ENCODE measurements at regions not wholly inside any gene's neighbourhood (a gene's known extent, or its start where the extent isn't known, plus 50 kb on each side); places are given as distances from the start of the nearest gene placed in this dataset.
A peak's percentile ranks its signal among the peaks of the same experiment; 100 is the strongest.

DNA sequence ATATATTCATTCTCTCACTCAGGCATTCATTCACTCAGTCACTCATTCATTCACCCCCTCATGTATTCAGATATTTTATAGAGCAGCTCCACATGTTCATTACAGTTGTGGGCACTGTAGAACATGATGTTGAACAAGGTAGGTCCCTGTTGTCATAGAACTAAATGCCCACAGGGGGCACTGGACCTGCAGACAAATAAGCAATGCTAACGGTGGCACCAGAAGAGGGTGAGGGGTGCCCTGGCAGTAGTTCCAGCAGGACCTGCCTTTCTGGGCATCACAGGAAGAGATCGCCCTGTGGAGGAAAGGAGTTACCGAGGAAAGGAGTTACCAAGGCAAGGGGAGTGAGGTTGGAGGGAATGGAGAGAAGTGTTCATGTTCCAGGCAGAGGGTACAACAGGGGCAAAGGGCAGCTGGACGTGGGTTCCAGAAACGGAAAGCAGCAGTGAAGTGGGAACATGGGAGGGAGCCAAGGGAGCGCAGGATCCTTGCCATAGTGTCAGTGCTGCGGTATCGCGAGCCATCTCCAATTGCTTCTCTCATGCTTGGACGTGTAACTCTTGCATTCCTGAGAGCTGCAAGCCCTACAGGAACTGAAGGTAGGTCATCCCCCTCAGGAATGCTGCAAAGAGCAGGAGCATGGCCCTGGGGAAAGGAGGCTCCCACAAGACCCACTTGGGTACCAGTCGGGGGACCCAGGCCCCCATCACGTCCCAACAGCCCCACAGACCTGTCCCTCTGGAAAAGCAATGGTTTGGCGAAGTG, 128.2 kb downstream of the EDN3 start:
- 0 out of 4 replicates have a peak, but pooled peaks cover 5% of the 10 kb centered on the region in 2 experiments for H3K4me1 Mint-ChIP-seq
- WGBS (ENCODE audit: extremely low coverage, insufficient read length, low lambda C conversion rate), result no CpG with 5 or more reads among the region's 13 CpGs

More for the DNA sequence above, 128.2 kb downstream of the EDN3 start:
- Mint-ChIP-seq H3K36me3 (ENCODE audit: insufficient read depth in 1 of 3, low read depth in 3 of 3) (no peaks in the 10 kb centered on the region), H3K27ac (no peak overlapping the region), H3K27me3 (ENCODE audit: low read depth) (peaks cover 1% of the 10 kb centered on the region; the same call in 1 of the 2 replicates), H3K9me3 (peaks cover 0 to 4% of the 10 kb centered on the region in 2 experiments; a peak in 3 of 5 replicates), H3K4me3 (no peak overlapping the region)
- H2BK15ac ChIP-seq (ENCODE audit: low read depth, low read length), result no peak overlapping the region
- no peak overlapping the region for H4K8ac ChIP-seq (replicated peaks; ENCODE audit: insufficient read length, low read depth, low read length)
- no peak overlapping the region for H3K56ac ChIP-seq (ENCODE audit: insufficient read length, low read depth, low read length)
- no peak overlapping the region for H2AK5ac ChIP-seq (ENCODE audit: insufficient read length, low read length)
- H2BK12ac ChIP-seq (ENCODE audit: insufficient read length, low read depth, low read length), result no peak overlapping the region
- H3K9ac ChIP-seq (ENCODE audit: extremely low read depth, insufficient read length, low read length), result no peak overlapping the region
- no peaks in the 10 kb centered on the region for H3K79me2 ChIP-seq (ENCODE audit: insufficient read depth, low read length)
- no peak overlapping the region for H4K5ac ChIP-seq (ENCODE audit: insufficient read length, low read depth, low read length)
- TF ChIP-seq, protein P1, sequence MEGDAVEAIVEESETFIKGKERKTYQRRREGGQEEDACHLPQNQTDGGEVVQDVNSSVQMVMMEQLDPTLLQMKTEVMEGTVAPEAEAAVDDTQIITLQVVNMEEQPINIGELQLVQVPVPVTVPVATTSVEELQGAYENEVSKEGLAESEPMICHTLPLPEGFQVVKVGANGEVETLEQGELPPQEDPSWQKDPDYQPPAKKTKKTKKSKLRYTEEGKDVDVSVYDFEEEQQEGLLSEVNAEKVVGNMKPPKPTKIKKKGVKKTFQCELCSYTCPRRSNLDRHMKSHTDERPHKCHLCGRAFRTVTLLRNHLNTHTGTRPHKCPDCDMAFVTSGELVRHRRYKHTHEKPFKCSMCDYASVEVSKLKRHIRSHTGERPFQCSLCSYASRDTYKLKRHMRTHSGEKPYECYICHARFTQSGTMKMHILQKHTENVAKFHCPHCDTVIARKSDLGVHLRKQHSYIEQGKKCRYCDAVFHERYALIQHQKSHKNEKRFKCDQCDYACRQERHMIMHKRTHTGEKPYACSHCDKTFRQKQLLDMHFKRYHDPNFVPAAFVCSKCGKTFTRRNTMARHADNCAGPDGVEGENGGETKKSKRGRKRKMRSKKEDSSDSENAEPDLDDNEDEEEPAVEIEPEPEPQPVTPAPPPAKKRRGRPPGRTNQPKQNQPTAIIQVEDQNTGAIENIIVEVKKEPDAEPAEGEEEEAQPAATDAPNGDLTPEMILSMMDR (conservative IDR thresholded peaks at IDR 0.05), result peak; percentile 58
- H3K14ac ChIP-seq (ENCODE audit: insufficient read depth, low read length), result no peak overlapping the region
- H2BK5ac ChIP-seq (ENCODE audit: insufficient read length, low read length), result no peak overlapping the region
- H3K79me1 ChIP-seq (ENCODE audit: insufficient read depth, low read depth, low read length, poor library complexity, severe bottlenecking), result no peaks in the 10 kb centered on the region
- no peak overlapping the region for H3T11ph ChIP-seq (ENCODE audit: low read length)
- no peak overlapping the region for H4K91ac ChIP-seq (ENCODE audit: insufficient read length, low read depth, low read length)
- H2BK20ac ChIP-seq (ENCODE audit: low read depth, low read length, poor library complexity, severe bottlenecking), result no peak overlapping the region
- H3K4ac ChIP-seq (ENCODE audit: low read depth, low read length), result no peak overlapping the region
- H3K18ac ChIP-seq (ENCODE audit: insufficient read length, low read depth, low read length), result no peak overlapping the region
- no peak for DNase-seq
- H3K27me3 ChIP-seq (ENCODE audit: insufficient read depth, low read length), result no peaks in the 10 kb centered on the region
- H3K27ac ChIP-seq (ENCODE audit: insufficient read length, low read depth, low read length), result no peak overlapping the region
- no peaks in the 10 kb centered on the region for H4K20me1 ChIP-seq (ENCODE audit: control insufficient read depth, insufficient read depth, insufficient read length)
- H3K23me2 ChIP-seq (ENCODE audit: insufficient read length, low read depth, low read length, poor library complexity, severe bottlenecking), result no peaks in the 10 kb centered on the region
- no peak overlapping the region for H2BK120ac ChIP-seq (ENCODE audit: low read depth, low read length, poor library complexity, severe bottlenecking)
- H2AFZ ChIP-seq (ENCODE audit: low read length), result no peak overlapping the region
- no peaks in the 10 kb centered on the region for H3K9me3 ChIP-seq (ENCODE audit: control insufficient read depth, low read depth, low read length)
- H3K23ac ChIP-seq (ENCODE audit: insufficient read length, low read depth, low read length), result no peak overlapping the region
- no peak overlapping the region for H3K4me2 ChIP-seq (ENCODE audit: insufficient read depth, insufficient read length, low read length)
- H3K4me1 ChIP-seq (ENCODE audit: insufficient read depth, low read length), result no peaks in the 10 kb centered on the region

All from H9 (cell line).